ENCODE measurements at regions not wholly inside any gene's neighbourhood (a gene's known extent, or its start where the extent isn't known, plus 50 kb on each side); places are given as distances from the start of the nearest gene placed in this dataset.

DNA sequence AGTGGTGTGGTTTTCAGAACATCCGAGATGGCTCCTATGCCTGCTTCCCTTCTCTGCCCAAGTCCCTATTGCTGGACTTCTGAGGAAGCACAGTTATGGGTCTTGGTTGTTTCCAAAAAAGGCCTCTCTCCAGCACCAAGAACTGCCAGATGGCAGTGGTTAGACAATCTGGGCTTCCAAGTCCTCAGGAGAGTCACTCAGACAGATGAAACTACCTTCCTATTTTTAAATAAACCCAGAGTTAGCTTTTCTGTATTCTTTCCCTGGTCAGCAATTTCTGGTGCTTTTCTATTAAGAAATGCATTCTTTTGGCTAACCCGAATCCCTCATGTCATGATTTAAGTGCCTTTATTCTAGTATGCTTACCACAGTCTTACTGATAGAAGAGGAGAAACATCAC is 245.9 kb downstream of the PRDM2 start:
- TF ChIP-seq, protein P1, sequence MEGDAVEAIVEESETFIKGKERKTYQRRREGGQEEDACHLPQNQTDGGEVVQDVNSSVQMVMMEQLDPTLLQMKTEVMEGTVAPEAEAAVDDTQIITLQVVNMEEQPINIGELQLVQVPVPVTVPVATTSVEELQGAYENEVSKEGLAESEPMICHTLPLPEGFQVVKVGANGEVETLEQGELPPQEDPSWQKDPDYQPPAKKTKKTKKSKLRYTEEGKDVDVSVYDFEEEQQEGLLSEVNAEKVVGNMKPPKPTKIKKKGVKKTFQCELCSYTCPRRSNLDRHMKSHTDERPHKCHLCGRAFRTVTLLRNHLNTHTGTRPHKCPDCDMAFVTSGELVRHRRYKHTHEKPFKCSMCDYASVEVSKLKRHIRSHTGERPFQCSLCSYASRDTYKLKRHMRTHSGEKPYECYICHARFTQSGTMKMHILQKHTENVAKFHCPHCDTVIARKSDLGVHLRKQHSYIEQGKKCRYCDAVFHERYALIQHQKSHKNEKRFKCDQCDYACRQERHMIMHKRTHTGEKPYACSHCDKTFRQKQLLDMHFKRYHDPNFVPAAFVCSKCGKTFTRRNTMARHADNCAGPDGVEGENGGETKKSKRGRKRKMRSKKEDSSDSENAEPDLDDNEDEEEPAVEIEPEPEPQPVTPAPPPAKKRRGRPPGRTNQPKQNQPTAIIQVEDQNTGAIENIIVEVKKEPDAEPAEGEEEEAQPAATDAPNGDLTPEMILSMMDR (conservative IDR thresholded peaks at IDR 0.05): no peak
- TF ChIP-seq ZFX (IDR thresholded peaks at IDR 0.05): no peak

Data from C4-2B (cell line).